Pancreas (tissue), 10 donors: ENCODE measurements at regions not wholly inside any gene's neighbourhood (a gene's known extent, or its start where the extent isn't known, plus 50 kb on each side); places are given as distances from the start of the nearest gene placed in this dataset.

Experiments used
- ATAC-seq, 4 donors: fragments of 200-7000 bp; cut with Tn5 transposase; one replicate each; pipeline versions ENCODE4 v1.8.0 to v1.9.1; 2020; ENCODE audit warnings: mild to moderate bottlenecking in 4 of 4, moderate library complexity in 4 of 4
- DNase-seq, 6 donors: peaks; one replicate each; pipeline ENCODE4 v3.0.0-alpha.2; 2020
- FAIRE-seq: peaks from 2 replicates; lab custom pipeline; 2012; peaks lifted over from hg19 to GRCh38; lab: Jason Lieb, UNC
- H3K27ac ChIP-seq, 4 donors: fragments of 200-600 bp; sonication (generic); 1 replicate in 3 of 4; 2 replicates in 1 of 4; pipeline versions ENCODE4 v1.5.0 to v1.8.0; 2020
- H3K27me3 ChIP-seq, 4 donors: fragments of 200-600 bp; one replicate each; pipeline ENCODE4 v1.8.0; 2021
- H3K36me3 ChIP-seq, 3 donors: fragments of 200-600 bp; sonication (generic) in 1 of 3; one replicate each; pipeline versions ENCODE4 v1.5.0 to v1.8.0; 2020 to 2021
- H3K4me1 ChIP-seq, 3 donors: fragments of 200-600 bp; one replicate each; pipeline ENCODE4 v1.8.0; 2021
- H3K4me3 ChIP-seq, 4 donors: fragments of 200-600 bp; sonication (generic) in 2 of 4; one replicate each; pipeline versions ENCODE4 v1.5.0 to v1.8.0; 2020 to 2021
- H3K9me3 ChIP-seq, 4 donors: fragments of 200-600 bp; one replicate each; pipeline ENCODE4 v1.8.0; 2021
- CTCF ChIP-seq, 4 donors: fragments of 200-600 bp; sonication (generic) in 3 of 4; IDR thresholded peaks; one replicate each; pipeline versions ENCODE4 v1.5.0 to v1.8.0; 2021; ENCODE audit warnings: antibody characterized with exemption in 4 of 4
- WGBS, 2 donors: extraction: QIAGEN DNeasy Blood & Tissue Kit; methylation state at CpG; one replicate each; pipeline ENCODE4 v1.1.7; 2013; 5-methylcytosine and 5-hydroxymethylcytosine counted together
- intact Hi-C, 3 donors: fragments of 100-400 bp; cut with DNase I; formaldehyde crosslinking; loops; one replicate each; pipeline versions ENCODE4 v1.11.1 to v1.14.2; 2022
- donor health status: healthy with polysubstance abuse.
- donor health status: DM: no; HTN: no; CAD: no; lungs with moderate emphysema.
- donor health status: DM: no; HTN: no; CAD: no.
- donor health status: control.
- donor health status: control.
- donor health status: Bipolar disorder and iron deficiency.
- donor health status: DM: yes; HTN: yes; CAD: no.
- donor health status: DM: no; HTN: no; CAD: no.
- donor health status: DM: no; HTN: no; CAD: no.
- donor health status: DM: yes; HTN: yes; CAD: no.

- no peak for TF ChIP-seq CTCF (IDR thresholded peaks at IDR 0.05)
- peak in 1 of 6 donors; percentile 18 for DNase-seq
- WGBS, 2 donors: 13 to 16% methylated on average over 3 of the region's 3 CpGs
Observed at GRCh38 chr12:59936534-59936933, 340.7 kb downstream of the SLC16A7 start.

DNA sequence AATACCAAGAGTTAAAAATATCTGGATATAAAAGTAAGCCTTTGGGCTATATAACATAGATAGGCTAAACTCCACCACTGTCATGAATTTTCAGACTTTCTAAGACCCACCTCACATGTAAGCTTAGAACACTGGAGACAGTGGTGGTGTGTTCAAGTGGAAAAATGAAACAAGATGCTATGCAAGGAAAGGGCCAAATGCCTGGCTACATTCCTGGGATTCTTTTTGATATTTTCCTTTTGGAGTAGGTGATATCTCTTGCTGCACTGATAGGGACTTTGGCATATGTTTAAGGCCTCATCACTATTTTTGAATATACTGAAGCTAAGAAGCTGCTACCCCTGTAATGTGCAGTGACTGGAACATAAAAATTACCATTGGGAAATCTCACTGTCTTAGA lies 341.3 kb downstream of the SLC16A7 start:
- peak overlapping the region in 1 of 4 donors; percentile 58 for H3K27ac ChIP-seq
- DNase-seq: no peak
- peaks cover 15 to 26% (median 23%) of the 10 kb centered on the region in 3 donors for H3K4me1 ChIP-seq
- H3K36me3 ChIP-seq: no peaks in the 10 kb centered on the region
- FAIRE-seq: no peak
- no peak for TF ChIP-seq CTCF (IDR thresholded peaks at IDR 0.05)
- no peaks in the 10 kb centered on the region for H3K27me3 ChIP-seq
- H3K4me3 ChIP-seq: no peak overlapping the region
- intact Hi-C loops: no loop called here
- ATAC-seq: peak in 1 of 4 donors; percentile 12
- no peaks in the 10 kb centered on the region for H3K9me3 ChIP-seq

More at GRCh38 chr12:59936534-59936933, 340.7 kb downstream of the SLC16A7 start:
- intact Hi-C loops: no loop called here
- Histone ChIP-seq H3K27ac (peak overlapping the region in 2 of 4 donors; percentile 29 to 58), H3K36me3 (no peaks in the 10 kb centered on the region), H3K4me1 (peaks cover 12 to 24% (median 23%) of the 10 kb centered on the region in 3 donors), H3K9me3 (no peaks in the 10 kb centered on the region), H3K4me3 (no peak overlapping the region), H3K27me3 (no peaks in the 10 kb centered on the region)
- ATAC-seq (peak; percentile 55 to 79 (median 78)), FAIRE-seq (no peak)

DNA sequence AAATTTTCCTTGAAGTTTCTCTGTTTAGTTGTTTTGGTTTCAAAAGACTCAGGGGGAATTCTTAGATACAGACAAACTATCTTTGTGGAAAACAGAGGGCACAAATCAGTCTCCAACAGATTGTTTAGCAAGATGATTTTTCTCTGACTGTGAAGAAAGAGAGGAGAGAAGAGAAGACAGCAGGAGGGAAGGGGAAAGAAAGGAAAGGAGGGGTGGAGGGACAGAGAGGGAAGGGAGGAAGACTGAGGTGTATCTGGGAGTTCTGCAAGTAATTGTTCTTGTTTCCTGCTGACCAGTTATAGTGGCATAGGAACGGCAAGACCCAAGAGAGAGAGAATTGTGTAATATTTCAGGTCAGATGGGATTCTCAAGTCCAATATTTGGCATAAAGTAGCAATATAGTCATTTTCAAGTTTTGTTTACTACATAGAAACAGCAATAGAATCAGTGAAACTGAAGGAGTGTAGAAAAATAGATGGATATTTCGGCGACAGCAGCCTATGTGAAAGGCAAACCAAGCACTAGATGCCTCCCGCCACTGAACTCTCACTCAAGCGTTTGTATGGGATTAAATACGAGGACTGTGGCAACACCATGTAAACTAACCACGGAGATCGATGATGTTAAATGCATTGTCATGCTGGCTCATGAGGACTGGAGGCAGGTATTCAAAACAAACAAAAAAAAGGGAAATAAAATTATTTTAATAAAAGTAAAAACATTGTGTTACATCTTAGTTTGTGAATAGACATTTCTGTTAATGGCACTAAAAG lies 342.5 kb downstream of the SLC16A7 start:
- peaks cover 15 to 26% (median 23%) of the 10 kb centered on the region in 3 donors for H3K4me1 ChIP-seq
- no peak for DNase-seq
- no peak overlapping the region for H3K27ac ChIP-seq
- H3K9me3 ChIP-seq: no peaks in the 10 kb centered on the region
- H3K27me3 ChIP-seq: no peaks in the 10 kb centered on the region
- ATAC-seq: no peak
- no peaks in the 10 kb centered on the region for H3K36me3 ChIP-seq
- no peak for FAIRE-seq
- 93 to 94% methylated on average over 8 of the region's 8 CpGs for WGBS, 2 donors
- TF ChIP-seq CTCF (IDR thresholded peaks at IDR 0.05): no peak
- intact Hi-C loops: no loop called here
- no peak overlapping the region for H3K4me3 ChIP-seq

GRCh38 chr12:59940631-59941342 lies 345.0 kb downstream of the SLC16A7 start:
- no peaks in the 10 kb centered on the region for H3K36me3 ChIP-seq
- no peak for TF ChIP-seq CTCF (IDR thresholded peaks at IDR 0.05)
- no peak overlapping the region for H3K4me3 ChIP-seq
- FAIRE-seq (no peak), DNase-seq (no peak), ATAC-seq (peak; percentile 54 to 82 (median 79))
- no peaks in the 10 kb centered on the region for H3K27me3 ChIP-seq
- H3K9me3 ChIP-seq: no peaks in the 10 kb centered on the region
- H3K27ac ChIP-seq: peak overlapping the region in 1 of 4 donors; percentile 10
- peaks cover 15 to 25% (median 22%) of the 10 kb centered on the region in 3 donors for H3K4me1 ChIP-seq
- intact Hi-C loops: no loop called here
- WGBS, 2 donors: 13 to 15% methylated on average over 4 of the region's 4 CpGs
